Activated B cell treated with CpG ODN at 0.5 μM for 24 hours (primary cell): ENCODE measurements at regions not wholly inside any gene's neighbourhood (a gene's known extent, or its start where the extent isn't known, plus 50 kb on each side); places are given as distances from the start of the nearest gene placed in this dataset.

Experiments used
- ATAC-seq: fragments of 200-7000 bp; cut with Tn5 transposase; one replicate; pipeline ENCODE4 v1.10.0; 2021; ENCODE audit warnings: low read depth, mild to moderate bottlenecking, moderate library complexity
- CTCF ChIA-PET: fragments of 350-600 bp; sonication (Branson Sonifier 250); formaldehyde crosslinking; loops from one replicate; lab custom pipeline; 2021; ENCODE audit warnings: antibody characterized with exemption; lab: Charles Lee
- POLR2A ChIA-PET: fragments of 350-600 bp; sonication (Branson Sonifier 250); formaldehyde crosslinking; loops from one replicate; lab custom pipeline; 2021; ENCODE audit warnings: antibody characterized with exemption; lab: Charles Lee
- DNase-seq: peaks from one replicate; pipeline ENCODE4 v3.0.0; 2022
- H3K27ac Mint-ChIP-seq: one replicate; pipeline ENCODE4 v1.8.0; 2020; ENCODE audit warnings: mixed read lengths
- H3K27me3 Mint-ChIP-seq: one replicate; pipeline ENCODE4 v1.8.0; 2021; ENCODE audit warnings: mixed read lengths
- H3K36me3 Mint-ChIP-seq: one replicate; pipeline ENCODE4 v1.8.0; 2021; ENCODE audit warnings: low read depth, mixed read lengths
- H3K4me1 Mint-ChIP-seq: one replicate; pipeline ENCODE4 v1.8.0; 2021; ENCODE audit warnings: mixed read lengths
- H3K4me3 Mint-ChIP-seq: one replicate; pipeline ENCODE4 v1.8.0; 2020; ENCODE audit warnings: mild to moderate bottlenecking, mixed read lengths
- H3K9me3 Mint-ChIP-seq: one replicate; pipeline ENCODE4 v1.8.0; 2020; ENCODE audit warnings: mixed read lengths
- CTCF ChIP-seq: fragments of 200-600 bp; IDR thresholded peaks from one replicate; pipeline ENCODE4 v1.8.0; 2022; ENCODE audit warnings: antibody characterized with exemption, mild to moderate bottlenecking
- intact Hi-C: fragments of 100-400 bp; cut with micrococcal nuclease; formaldehyde crosslinking; loops from one replicate; pipeline ENCODE4 v1.15.1; 2024

GRCh38 chr13:59490651-59491050 lies 673.1 kb downstream of the DIAPH3 start:
- Mint-ChIP-seq H3K36me3 (no peaks in the 10 kb centered on the region), H3K27me3 (no peaks in the 10 kb centered on the region), H3K4me1 (no peaks in the 10 kb centered on the region), H3K9me3 (no peaks in the 10 kb centered on the region), H3K4me3 (no peak overlapping the region), H3K27ac (no peak overlapping the region)
- DNase-seq (no peak), ATAC-seq (no peak)
- ChIA-PET CTCF (no interaction called here), POLR2A (no interaction called here)
- intact Hi-C loops: no loop called here
- TF ChIP-seq CTCF: no peak

DNA sequence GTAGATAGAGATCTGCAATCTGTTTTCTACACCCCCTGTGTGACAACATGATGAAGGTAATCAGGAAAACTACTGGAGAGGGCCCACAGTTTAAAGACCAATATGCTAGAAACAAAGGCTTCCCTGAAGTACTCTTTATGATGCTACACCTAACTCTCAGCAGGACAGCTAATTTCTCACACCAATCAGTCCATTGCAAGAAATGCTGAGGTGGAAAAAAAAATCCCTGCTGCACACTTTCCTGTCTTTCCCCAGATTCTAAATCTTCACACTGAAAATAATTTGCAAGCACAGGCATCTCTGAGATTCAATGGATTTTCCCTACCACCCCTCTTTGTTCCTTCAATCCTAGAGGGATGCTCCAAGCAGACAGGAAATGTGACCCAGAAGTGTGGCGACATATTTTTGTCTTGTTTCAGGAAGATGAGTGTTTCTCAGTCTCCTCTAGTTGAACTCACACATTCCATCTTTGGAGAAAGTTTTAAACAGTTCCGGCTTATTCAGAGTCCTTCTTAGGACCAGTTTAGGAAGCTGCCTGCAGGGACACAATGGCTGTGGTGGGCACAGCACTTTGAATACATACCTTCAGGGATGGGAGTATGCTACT lies 671.6 kb downstream of the DIAPH3 start:
- CTCF ChIA-PET: no interaction called here
- no peak for TF ChIP-seq CTCF
- no peak overlapping the region for H3K27ac Mint-ChIP-seq

DNA sequence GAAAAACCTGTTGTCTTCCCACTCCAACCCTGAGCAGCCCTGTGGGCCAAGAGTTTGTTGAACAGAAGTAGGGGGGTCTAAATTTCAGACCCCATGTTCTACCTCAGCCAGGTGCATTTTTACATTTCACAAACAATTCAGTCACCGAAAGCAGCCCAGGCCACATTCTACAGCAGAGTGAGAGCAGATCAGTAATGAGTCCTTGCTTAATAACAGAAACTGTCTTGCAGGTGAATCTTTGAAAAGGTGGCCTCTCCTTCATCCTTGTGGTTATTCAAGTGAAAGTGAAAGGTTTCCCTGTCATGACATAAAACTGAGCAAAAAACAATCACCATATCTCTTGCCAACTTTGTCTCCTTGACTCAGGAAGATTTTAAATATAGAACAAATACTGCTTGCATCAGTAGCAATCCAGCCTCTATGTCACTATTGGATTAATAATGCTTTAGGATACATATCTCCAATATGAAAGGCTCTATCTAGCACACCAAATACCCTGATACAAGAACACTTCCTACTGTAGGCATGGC lies 670.2 kb downstream of the DIAPH3 start:
- ChIA-PET POLR2A (no interaction called here), CTCF (no interaction called here)
- TF ChIP-seq CTCF: no peak
- no peak overlapping the region for H3K27ac Mint-ChIP-seq
- H3K36me3 Mint-ChIP-seq: no peaks in the 10 kb centered on the region
- DNase-seq (no peak), ATAC-seq (no peak)
- no peaks in the 10 kb centered on the region for H3K27me3 Mint-ChIP-seq
- H3K4me3 Mint-ChIP-seq: no peak overlapping the region
- intact Hi-C loops: no loop called here
- no peaks in the 10 kb centered on the region for H3K9me3 Mint-ChIP-seq
- no peaks in the 10 kb centered on the region for H3K4me1 Mint-ChIP-seq

More for the DNA sequence above, 671.6 kb downstream of the DIAPH3 start:
- H3K36me3 Mint-ChIP-seq: no peaks in the 10 kb centered on the region
- intact Hi-C loops: no loop called here
- H3K9me3 Mint-ChIP-seq: no peaks in the 10 kb centered on the region
- H3K27me3 Mint-ChIP-seq: no peaks in the 10 kb centered on the region
- H3K4me1 Mint-ChIP-seq: no peaks in the 10 kb centered on the region
- ATAC-seq (no peak), DNase-seq (no peak)
- no peak overlapping the region for H3K4me3 Mint-ChIP-seq
- POLR2A ChIA-PET: no interaction called here

- no peaks in the 10 kb centered on the region for H3K9me3 Mint-ChIP-seq
- no peaks in the 10 kb centered on the region for H3K4me1 Mint-ChIP-seq
- POLR2A ChIA-PET: no interaction called here
- DNase-seq (no peak), ATAC-seq (no peak)
- H3K27me3 Mint-ChIP-seq: no peaks in the 10 kb centered on the region
- no peaks in the 10 kb centered on the region for H3K36me3 Mint-ChIP-seq
- no peak for TF ChIP-seq CTCF
- H3K27ac Mint-ChIP-seq: no peak overlapping the region
- H3K4me3 Mint-ChIP-seq: no peak overlapping the region
- CTCF ChIA-PET: no interaction called here
- intact Hi-C loops: no loop called here
Observed at GRCh38 chr13:59494151-59494550, 669.6 kb downstream of the DIAPH3 start.

GRCh38 chr13:59494560-59494970 lies 669.2 kb downstream of the DIAPH3 start:
- H3K4me1 Mint-ChIP-seq: no peaks in the 10 kb centered on the region
- intact Hi-C loops: no loop called here
- no peaks in the 10 kb centered on the region for H3K27me3 Mint-ChIP-seq
- DNase-seq (no peak), ATAC-seq (no peak)
- H3K4me3 Mint-ChIP-seq: no peak overlapping the region
- no peaks in the 10 kb centered on the region for H3K36me3 Mint-ChIP-seq
- no peak for TF ChIP-seq CTCF
- H3K9me3 Mint-ChIP-seq: no peaks in the 10 kb centered on the region
- ChIA-PET POLR2A (no interaction called here), CTCF (no interaction called here)
- H3K27ac Mint-ChIP-seq: no peak overlapping the region
